ENCODE measurements at regions not wholly inside any gene's neighbourhood (a gene's known extent, or its start where the extent isn't known, plus 50 kb on each side); places are given as distances from the start of the nearest gene placed in this dataset.

DNA sequence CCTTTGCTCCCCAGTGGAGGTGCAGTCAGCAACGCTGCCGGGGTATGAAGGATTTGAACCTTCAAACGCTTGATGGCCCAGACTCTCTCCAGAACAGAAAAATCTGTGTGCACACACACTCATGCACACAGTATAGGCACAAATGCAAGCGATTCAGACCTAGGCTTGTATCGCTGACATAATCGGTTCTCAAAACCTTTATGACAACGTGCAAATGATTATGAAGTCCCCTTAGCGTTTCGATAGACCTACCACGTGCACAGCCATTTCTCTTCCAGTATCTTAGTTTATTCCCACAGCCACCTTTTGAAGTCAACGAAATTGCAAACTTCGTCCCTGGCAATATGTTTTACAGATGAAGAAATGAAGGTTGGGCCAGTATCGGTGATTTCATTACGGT is 138.9 kb upstream of the MYCN start:
- TF ChIP-seq CTCF (IDR thresholded peaks at IDR 0.05; ENCODE audit: low read depth, low read length) = no peak
- H3K27me3 ChIP-seq (ENCODE audit: insufficient read depth, low read depth, severe bottlenecking) = no peaks in the 10 kb centered on the region
- DNase-seq = no peak
- no peak overlapping the region for H3K4me3 ChIP-seq (ENCODE audit: low read depth, low read length)
- H3K36me3 ChIP-seq = no peaks in the 10 kb centered on the region
- H3K27ac ChIP-seq = no peak overlapping the region
- H3K9me3 ChIP-seq (ENCODE audit: severe bottlenecking) = no peaks in the 10 kb centered on the region

DNA sequence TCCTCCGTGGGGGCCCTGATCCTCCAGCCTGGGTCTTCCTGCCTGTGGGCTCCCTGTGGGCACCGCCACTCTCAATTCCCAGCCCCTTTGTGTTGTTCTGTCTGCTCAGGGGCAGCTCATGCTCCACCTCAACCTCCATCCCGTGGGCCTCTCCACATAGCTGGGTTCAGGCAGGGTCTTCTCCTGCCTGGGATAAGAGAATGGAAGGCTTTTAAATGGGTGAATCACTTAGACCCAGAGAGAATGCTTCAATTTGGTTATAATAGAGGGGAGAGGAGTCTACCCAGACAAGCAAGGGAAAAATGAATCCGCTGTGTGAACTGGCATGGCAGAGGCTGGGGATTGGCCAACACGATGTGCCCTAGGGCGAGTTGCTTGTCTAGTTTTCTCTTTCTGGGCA is 138.4 kb upstream of the MYCN start:
- Histone ChIP-seq H3K4me3 (ENCODE audit: low read depth, low read length) (no peak overlapping the region), H3K36me3 (no peaks in the 10 kb centered on the region), H3K9me3 (ENCODE audit: severe bottlenecking) (no peaks in the 10 kb centered on the region), H3K27ac (no peak overlapping the region), H3K27me3 (ENCODE audit: insufficient read depth, low read depth, severe bottlenecking) (no peaks in the 10 kb centered on the region)
- DNase-seq = no peak
- TF ChIP-seq CTCF (IDR thresholded peaks at IDR 0.05; ENCODE audit: low read depth, low read length) = no peak

DNA sequence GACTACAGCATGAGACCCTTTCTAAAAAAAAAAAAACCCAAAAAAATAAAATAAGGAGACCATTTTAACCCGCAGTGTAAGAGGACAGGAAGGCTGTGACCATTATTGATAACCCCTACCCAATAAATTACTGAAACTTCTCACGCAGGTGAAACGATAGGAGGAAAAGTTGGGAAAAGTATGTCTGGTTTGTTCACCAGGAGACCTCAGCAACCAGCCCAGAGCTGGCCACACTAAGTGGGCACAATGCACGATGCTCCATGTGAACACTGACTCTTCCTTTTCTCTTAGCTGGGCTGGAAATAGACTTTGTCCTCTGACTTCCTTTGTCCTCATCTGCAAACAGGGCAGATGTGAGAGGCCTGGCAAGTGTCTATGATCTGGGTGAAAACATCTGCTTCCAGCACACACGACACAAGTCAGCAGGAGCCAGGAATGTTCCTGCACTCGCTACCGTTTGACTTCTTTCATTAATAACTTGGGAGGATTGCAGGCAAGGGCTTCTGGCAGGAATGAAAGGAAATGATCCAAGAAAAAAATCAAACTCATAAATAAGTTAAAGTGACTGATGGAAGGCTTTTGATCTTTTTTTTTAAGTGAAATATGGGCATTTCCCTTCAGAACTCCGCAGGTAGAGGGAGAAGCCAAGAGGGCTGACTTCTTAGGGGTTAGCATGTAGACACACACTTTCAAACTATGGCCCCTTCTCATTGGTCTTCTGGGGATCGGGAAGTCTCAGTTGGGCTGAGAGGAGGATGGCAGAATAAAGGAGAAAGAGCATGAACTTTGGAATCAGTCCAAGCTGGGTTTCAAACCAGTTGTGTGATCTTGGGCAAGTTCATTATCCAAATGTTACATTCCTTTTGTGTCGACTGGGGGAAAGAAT is 137.4 kb upstream of the MYCN start:
- H3K27me3 ChIP-seq (ENCODE audit: insufficient read depth, low read depth, severe bottlenecking) = no peaks in the 10 kb centered on the region
- no peaks in the 10 kb centered on the region for H3K9me3 ChIP-seq (ENCODE audit: severe bottlenecking)
- no peak for DNase-seq
- H3K36me3 ChIP-seq = no peaks in the 10 kb centered on the region
- H3K27ac ChIP-seq = no peak overlapping the region
- no peak for TF ChIP-seq CTCF (IDR thresholded peaks at IDR 0.05; ENCODE audit: low read depth, low read length)
- H3K4me3 ChIP-seq (ENCODE audit: low read depth, low read length) = no peak overlapping the region

GRCh38 chr2:15803543-15804245 is 136.7 kb upstream of the MYCN start:
- no peak for TF ChIP-seq CTCF (IDR thresholded peaks at IDR 0.05; ENCODE audit: low read depth, low read length)
- no peak for DNase-seq
- Histone ChIP-seq H3K36me3 (no peaks in the 10 kb centered on the region), H3K27me3 (ENCODE audit: insufficient read depth, low read depth, severe bottlenecking) (no peaks in the 10 kb centered on the region), H3K4me3 (ENCODE audit: low read depth, low read length) (no peak overlapping the region), H3K27ac (no peak overlapping the region), H3K9me3 (ENCODE audit: severe bottlenecking) (peaks cover 3% of the 10 kb centered on the region)

DNA sequence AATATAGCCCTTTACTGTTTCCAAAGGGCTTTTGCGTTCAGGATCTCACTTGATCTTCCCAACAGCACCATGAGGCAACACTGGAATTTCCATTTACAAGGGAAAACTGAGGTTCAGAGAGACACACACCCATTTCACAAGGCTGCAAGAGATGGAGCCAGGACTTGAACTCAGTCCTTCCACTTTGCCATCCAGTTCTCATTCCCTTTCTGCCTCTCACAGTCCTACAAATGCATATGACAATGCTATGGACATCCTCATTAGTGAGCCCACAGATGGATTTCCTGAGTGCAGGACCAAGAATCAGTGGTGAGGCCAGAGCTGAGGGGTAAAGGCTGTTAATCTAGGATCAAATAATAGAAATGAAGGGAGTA is 136.1 kb upstream of the MYCN start:
- no peaks in the 10 kb centered on the region for H3K27me3 ChIP-seq (ENCODE audit: insufficient read depth, low read depth, severe bottlenecking)
- DNase-seq = no peak
- no peak overlapping the region for H3K4me3 ChIP-seq (ENCODE audit: low read depth, low read length)
- no peaks in the 10 kb centered on the region for H3K36me3 ChIP-seq
- TF ChIP-seq CTCF (IDR thresholded peaks at IDR 0.05; ENCODE audit: low read depth, low read length) = no peak
- no peak overlapping the region for H3K27ac ChIP-seq
- H3K9me3 ChIP-seq (ENCODE audit: severe bottlenecking) = peaks cover 3% of the 10 kb centered on the region
